T-helper 2 cell treated with Interferon-gamma antibody and Interleukin-4, amounts not matched to agents 5 μg/mL and 100 μg/mL, for 36 hours (primary cell): ENCODE measurements at regions not wholly inside any gene's neighbourhood (a gene's known extent, or its start where the extent isn't known, plus 50 kb on each side); places are given as distances from the start of the nearest gene placed in this dataset.
"Not testable (repeated sequence)": the region's sequence is repeated elsewhere in the genome, so short reads cannot be mapped to it uniquely, and the experiment has no call there.

Experiments
- DNase-seq: peaks from one replicate; pipeline ENCODE4 v3.0.0; 2021; ENCODE audit warnings: low spot score
- H3K27ac Mint-ChIP-seq: one replicate; pipeline ENCODE4 v1.8.0; 2021; ENCODE audit warnings: mild to moderate bottlenecking, mixed read lengths
- H3K27me3 Mint-ChIP-seq: one replicate; pipeline ENCODE4 v1.8.0; 2021; ENCODE audit warnings: low read depth, mixed read lengths
- H3K36me3 Mint-ChIP-seq: one replicate; pipeline ENCODE4 v1.8.0; 2021; ENCODE audit warnings: low read depth, mixed read lengths
- H3K4me1 Mint-ChIP-seq: one replicate; pipeline ENCODE4 v1.8.0; 2021; ENCODE audit warnings: low read depth, mixed read lengths
- H3K4me3 Mint-ChIP-seq: one replicate; pipeline ENCODE4 v1.8.0; 2022; ENCODE audit warnings: mild to moderate bottlenecking, moderate library complexity, mixed read lengths
- H3K9me3 Mint-ChIP-seq: one replicate; pipeline ENCODE4 v1.8.0; 2021; ENCODE audit warnings: mixed read lengths

DNA sequence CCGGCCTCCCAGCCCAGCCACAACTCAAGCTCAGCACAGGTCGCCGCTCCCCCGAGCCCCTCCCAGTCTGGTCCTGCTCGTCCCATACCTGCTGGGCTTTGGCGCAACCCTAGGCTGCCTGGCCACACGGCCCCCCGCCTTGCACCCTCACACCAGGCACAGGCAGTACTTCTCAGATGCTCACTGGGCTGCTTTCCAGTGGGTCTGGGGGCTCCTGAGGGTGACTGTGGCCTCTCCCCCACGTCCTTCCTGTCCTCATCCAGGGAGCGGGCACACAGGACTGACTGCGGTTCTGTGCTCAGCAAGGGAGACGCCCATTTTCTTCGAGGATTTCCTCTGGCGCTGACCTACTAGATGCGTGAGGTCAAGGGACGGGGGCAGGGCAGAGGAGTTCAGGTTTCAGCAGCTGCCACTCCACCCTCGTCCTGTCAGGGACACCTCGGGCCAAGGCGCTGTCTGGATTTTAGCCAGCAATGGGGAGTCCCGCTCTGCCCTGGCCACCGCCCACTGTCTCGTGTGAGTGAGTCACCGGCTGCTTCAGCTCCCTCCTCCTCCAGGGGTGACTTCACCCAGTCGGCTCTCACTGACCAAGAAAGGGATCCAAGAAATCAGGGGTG lies 115.8 kb downstream of the NPIPB11 start:
- H3K36me3 Mint-ChIP-seq, result no peaks in the 10 kb centered on the region
- peak; percentile 85 for DNase-seq
- no peaks in the 10 kb centered on the region for H3K27me3 Mint-ChIP-seq
- peak overlapping the region; percentile 57 for H3K27ac Mint-ChIP-seq
- H3K4me1 Mint-ChIP-seq, result peaks cover 7% of the 10 kb centered on the region
- peak overlapping the region; percentile 15 for H3K4me3 Mint-ChIP-seq
- H3K9me3 Mint-ChIP-seq, result no peaks in the 10 kb centered on the region

DNA sequence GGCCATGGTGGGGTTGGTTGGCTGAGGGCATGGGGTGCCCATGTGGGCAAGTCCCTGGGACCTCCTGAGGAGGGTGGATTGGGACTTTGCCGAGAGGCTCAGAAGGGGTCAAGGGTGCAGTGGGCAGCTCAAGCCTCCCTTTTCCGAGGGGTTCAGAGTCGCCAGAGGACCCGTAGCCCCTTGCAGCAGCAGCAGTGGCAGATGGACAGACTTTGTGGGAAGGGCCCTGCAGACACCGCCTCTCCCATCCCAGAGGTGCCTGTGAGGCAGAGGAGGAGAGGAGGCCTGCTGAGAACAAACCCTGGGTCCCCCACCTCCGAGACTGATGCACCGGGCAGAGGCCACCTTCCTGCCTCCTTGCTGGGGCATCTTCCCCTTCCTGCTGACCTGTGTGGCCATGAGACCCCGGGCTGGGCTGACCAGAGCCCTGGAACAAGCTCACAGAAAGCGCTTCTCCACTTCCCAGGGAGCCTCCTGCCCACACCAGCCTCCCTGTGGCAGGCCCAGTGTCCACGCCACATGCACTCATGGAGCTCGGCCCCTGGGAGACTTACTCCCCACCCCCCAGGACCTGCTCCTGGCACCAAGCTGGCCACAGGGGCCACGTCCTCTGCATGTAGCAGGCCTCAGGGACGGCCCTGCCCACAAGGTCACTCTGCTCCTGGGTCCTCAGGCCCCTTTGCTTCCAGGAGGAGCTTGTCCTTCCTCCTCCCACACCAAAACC lies 116.8 kb downstream of the NPIPB11 start:
- not testable (repeated sequence) for H3K27me3 Mint-ChIP-seq, H3K36me3 Mint-ChIP-seq, DNase-seq, H3K4me3 Mint-ChIP-seq, H3K9me3 Mint-ChIP-seq, H3K27ac Mint-ChIP-seq
- H3K4me1 Mint-ChIP-seq, result peaks cover 10% of the 10 kb centered on the region

DNA sequence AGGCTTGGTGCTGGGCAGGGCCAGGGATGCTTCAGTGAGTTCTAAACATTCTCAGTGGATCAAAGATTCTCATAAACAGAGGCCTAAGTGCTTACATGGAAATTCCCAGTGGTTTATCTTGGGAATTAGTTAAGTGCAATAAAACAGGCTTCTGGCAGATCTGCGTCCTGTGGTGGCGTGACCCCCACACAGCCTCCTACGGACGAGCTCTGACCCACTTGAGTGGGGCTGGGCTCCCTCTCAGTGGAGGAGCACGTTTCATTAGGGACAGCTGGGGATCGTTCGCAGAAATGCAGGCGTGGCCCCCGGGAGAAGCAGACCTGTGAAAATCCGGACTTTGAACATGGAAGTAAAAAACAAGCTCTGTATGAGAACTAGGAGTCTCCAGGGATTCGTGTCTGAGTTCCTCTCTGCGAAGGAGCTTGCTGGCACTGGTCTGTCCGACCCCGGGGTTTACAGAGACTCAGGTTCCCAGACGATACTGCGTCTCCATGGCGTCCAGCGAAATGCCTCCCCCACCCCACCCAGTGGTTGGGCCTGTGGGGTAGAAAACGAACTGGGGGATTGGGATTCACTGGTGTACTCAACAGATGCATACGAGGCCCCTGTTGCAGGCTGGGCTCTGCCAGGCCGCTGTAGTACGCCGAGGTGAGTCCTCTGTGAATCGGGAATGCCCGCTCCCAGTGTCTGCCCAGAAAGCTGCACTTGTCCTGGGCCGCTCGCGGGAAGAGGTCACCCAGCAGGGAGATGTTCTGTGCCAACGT lies 117.6 kb downstream of the NPIPB11 start:
- not testable (repeated sequence) for H3K4me3 Mint-ChIP-seq, H3K9me3 Mint-ChIP-seq, H3K27me3 Mint-ChIP-seq, H3K27ac Mint-ChIP-seq, DNase-seq, H3K36me3 Mint-ChIP-seq
- H3K4me1 Mint-ChIP-seq, result peaks cover 13% of the 10 kb centered on the region

DNA sequence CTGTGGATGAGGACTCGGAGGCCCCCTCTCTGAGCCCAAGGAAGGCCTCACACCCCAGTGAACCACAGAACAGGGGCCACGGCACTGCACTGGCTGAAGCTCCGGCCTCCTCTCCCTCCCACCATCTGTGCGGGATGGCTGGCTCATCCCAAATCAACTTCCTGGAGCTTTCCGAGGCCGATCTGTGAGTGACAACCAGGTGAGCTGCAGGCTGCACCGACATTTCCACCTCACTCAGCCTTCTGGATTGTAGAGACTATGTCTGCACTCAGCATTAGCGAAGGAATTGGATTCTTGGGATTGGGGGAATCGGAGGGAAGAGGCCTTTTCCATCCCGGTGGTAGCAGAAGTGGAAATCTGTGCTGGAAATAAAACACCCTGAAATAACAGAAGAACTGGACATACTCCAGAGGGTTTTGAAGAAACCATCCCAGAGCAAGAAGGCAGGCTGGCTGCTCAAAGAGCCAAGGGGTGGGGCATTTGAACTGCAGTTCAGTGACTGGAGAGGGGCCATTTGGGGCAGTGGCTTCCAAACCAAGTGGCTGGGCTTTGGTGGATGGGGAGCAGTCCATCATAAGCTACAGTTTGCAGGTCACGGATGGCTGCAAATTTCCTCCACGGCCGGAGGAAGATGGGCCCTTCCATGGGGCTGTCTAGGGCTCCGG lies 118.5 kb downstream of the NPIPB11 start:
- H3K9me3 Mint-ChIP-seq, H3K27me3 Mint-ChIP-seq, H3K27ac Mint-ChIP-seq, H3K4me3 Mint-ChIP-seq, H3K36me3 Mint-ChIP-seq, DNase-seq: not testable (repeated sequence)
- H3K4me1 Mint-ChIP-seq, result peaks cover 13% of the 10 kb centered on the region

DNA sequence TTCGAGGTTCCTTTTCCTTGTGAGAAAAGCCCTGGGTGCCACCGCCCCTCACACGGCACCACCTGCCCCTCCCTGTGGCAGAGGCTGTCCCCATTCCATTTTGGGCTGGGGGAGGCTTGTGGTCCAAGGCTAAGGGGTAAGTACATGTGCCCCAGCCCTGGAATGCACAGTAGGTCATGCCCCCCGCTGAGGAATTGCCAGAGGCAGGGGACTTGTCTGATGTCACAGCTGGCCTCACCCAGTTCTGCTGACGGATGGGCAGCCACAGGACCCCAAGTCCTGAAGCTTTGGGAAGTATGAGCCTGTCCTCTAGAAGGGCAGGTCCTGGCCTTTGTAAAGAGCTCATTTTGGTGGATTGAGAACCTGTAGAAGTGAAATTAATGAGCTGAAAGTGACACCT lies 119.3 kb downstream of the NPIPB11 start:
- not testable (repeated sequence) for H3K9me3 Mint-ChIP-seq, H3K27me3 Mint-ChIP-seq, H3K36me3 Mint-ChIP-seq, H3K27ac Mint-ChIP-seq, DNase-seq, H3K4me3 Mint-ChIP-seq
- peaks cover 13% of the 10 kb centered on the region for H3K4me1 Mint-ChIP-seq

DNA sequence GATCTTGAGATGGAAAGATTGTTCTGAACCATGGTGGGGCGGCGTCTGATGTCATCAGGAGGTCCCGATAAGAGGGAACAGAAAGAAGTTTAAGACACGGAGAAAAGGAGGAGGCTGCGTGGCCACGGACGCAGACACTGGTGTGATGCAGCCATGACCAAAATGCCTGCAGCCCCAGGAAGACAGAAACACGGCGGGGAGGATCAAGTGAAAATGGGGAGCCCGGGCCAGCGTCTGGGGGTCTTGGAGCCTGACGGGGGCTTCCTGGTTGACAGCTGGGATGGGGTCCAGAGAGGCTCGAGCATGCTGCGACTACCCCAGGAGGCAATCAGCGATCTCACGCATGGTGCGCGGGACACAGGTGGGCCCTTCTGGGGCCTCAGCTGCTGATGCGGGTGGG lies 119.7 kb downstream of the NPIPB11 start:
- not testable (repeated sequence) for DNase-seq, H3K36me3 Mint-ChIP-seq, H3K4me3 Mint-ChIP-seq, H3K9me3 Mint-ChIP-seq, H3K27me3 Mint-ChIP-seq, H3K27ac Mint-ChIP-seq
- peaks cover 13% of the 10 kb centered on the region for H3K4me1 Mint-ChIP-seq

DNA sequence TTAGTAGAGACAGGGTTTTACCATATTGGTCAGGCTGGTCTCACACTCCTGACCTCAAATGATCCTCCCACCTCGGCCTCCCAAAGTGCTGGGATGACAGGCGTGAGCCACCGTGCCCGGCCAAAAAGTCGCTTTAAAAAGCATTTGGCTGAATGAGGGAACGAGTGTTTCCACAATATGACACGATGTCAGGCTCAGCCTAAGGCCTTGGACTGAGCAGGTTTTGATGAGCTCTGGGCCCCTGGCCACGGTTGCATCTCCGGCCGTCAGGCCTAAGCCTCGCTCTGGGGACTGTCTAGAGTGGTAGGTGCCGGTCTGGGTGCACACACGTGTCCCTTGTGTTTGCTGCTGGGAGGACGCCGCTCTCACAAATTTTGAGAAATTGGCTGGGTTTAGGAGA lies 120.3 kb downstream of the NPIPB11 start:
- not testable (repeated sequence) for DNase-seq, H3K27ac Mint-ChIP-seq, H3K9me3 Mint-ChIP-seq, H3K27me3 Mint-ChIP-seq, H3K4me3 Mint-ChIP-seq, H3K36me3 Mint-ChIP-seq
- peaks cover 13% of the 10 kb centered on the region for H3K4me1 Mint-ChIP-seq

DNA sequence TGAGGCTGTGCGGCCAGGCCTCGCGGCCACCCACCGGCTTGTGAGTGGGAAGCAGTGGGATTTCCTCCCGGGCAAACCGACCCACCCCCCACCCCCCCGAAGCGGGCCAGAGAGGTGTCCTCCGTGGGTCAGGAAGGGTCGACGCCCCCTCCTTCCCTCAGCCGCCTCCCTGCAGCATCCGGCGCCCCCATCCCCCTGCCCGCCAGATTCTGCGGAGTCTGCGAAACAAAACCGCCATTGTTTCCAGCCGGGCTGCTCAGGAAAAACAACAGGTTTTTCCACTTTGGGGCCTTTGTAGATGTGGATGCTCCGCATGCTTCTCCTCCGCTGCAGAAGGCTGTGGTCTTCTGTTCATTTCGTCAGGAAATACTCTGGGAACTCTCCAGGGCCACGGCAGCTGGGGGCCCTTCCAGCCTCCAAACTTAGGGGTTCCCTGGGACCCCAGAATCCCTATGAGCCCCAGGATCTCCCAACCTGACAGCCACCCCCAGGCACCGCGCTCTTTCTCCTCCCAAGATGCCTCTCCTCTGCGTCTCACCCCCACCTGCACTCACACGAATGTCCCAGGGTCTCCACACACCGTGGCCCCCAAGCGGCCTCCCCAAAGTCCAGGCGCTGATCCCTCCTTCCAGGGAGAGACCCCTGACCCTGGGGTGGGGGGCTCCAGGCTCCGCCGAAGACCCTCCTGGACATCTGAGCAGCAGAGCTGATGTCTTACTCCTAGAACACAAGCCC lies 121.2 kb downstream of the NPIPB11 start:
- H3K4me3 Mint-ChIP-seq, result peak overlapping the region; percentile 36
- H3K4me1 Mint-ChIP-seq, H3K27me3 Mint-ChIP-seq, H3K27ac Mint-ChIP-seq, DNase-seq, H3K36me3 Mint-ChIP-seq, H3K9me3 Mint-ChIP-seq: not testable (repeated sequence)

DNA sequence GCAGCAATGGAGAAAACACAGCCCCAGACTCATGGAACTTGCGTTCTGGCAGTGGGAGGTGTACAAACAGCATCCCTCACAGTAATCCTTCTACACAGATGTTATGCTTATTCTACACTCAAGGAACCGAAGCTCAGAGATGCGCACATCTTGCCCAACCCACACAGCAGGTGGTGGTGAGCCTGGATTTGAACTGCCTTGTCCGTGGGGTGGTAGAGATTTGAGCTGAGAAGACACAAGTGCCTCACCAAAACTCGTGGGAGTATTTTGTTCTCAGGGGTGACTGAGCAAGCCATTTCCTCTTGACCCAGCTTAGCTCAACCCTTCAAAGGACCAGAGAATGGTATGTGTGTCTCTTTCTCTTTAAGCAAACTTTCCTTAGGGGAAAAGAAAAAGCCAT lies 121.8 kb downstream of the NPIPB11 start:
- not testable (repeated sequence) for H3K36me3 Mint-ChIP-seq, H3K27me3 Mint-ChIP-seq, DNase-seq, H3K9me3 Mint-ChIP-seq, H3K4me1 Mint-ChIP-seq, H3K4me3 Mint-ChIP-seq, H3K27ac Mint-ChIP-seq

DNA sequence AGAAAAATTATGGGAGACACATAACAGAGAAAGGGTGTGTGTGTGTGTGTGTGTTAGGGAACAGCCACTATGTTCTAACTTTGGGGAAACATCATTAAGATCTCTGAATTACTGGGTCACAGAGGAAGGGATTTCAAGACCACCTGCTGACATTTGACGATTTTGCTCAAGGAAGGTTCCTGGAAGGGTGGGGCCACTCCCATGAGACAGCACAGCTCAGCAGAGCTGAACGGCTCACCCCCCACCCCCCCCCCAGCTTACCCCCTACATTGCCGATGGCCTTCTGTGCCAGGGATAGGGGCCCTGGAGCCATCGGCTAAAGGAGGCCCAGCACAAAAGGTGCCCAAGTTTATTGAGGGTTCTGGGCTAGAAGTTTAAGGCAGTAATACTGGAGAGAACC lies 122.4 kb downstream of the NPIPB11 start:
- not testable (repeated sequence) for H3K4me3 Mint-ChIP-seq, H3K27ac Mint-ChIP-seq, H3K4me1 Mint-ChIP-seq, H3K9me3 Mint-ChIP-seq, H3K36me3 Mint-ChIP-seq, DNase-seq, H3K27me3 Mint-ChIP-seq

DNA sequence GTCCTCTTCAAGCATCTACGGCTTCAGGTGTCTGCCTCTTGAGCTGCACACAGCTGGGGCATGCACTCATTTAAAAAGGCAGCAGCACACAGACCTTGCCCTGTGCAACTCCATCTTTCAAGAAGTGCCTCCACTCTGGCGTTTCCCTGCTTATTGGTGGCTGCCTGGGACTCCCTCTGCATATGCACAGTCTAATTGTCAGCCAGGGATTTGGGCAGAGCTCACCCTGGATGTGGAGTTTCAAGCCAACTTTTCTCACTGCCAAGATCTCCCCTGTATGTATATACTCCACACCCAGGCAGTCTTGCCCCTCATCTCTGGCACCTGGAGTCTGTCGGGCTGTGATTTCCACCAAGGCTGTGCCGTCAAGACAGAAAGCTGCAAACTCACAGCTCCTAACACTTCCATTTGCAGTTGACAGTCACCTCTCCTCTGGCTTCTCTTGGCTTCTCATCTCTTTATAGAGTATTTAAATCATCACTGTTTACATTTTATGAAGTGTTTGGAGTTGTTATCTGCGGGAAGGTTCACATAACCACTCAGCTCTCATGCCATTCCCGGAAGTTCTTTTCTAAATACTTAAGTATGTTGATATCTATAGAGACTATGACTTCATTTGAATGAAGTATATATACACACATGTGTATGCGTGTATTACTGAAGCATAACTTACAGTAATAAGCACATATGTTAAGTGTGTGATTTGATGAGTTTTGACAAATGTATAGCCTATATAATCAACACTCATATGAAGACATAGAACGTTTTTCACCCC lies 128.2 kb downstream of the NPIPB11 start:
- H3K27ac Mint-ChIP-seq, H3K4me1 Mint-ChIP-seq, H3K4me3 Mint-ChIP-seq, H3K27me3 Mint-ChIP-seq, DNase-seq, H3K9me3 Mint-ChIP-seq, H3K36me3 Mint-ChIP-seq: not testable (repeated sequence)

DNA sequence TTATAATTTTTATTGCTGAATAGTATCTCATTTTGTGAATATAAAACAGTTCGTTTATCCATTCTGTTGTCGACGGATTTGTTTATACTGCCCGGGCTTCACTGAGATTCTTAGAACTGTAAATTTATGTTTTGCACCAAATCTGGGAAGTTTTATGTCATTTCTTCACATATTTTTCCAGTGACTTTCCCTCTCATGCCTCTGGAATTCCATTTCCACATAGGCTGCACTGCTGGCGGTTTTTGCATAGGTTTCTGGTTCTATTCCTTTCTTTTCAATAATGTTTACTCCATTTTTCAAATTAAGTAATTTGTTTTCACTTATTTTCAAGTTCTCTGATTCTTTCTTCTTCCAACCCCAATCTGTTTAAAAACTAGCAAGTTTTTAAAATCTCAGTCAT lies 130.1 kb downstream of the NPIPB11 start:
- H3K4me3 Mint-ChIP-seq, H3K27ac Mint-ChIP-seq, H3K4me1 Mint-ChIP-seq, DNase-seq, H3K36me3 Mint-ChIP-seq, H3K9me3 Mint-ChIP-seq, H3K27me3 Mint-ChIP-seq: not testable (repeated sequence)
